Loucy (cell line): ENCODE measurements at regions not wholly inside any gene's neighbourhood (a gene's known extent, or its start where the extent isn't known, plus 50 kb on each side); places are given as distances from the start of the nearest gene placed in this dataset.

ENCODE experiments used
- H2AFZ ChIP-seq: fragments of 200-600 bp; sonication (generic); 2 replicates; pipeline ENCODE4 v1.6.0; 2016; ENCODE audit warnings: antibody characterized with exemption, mild to moderate bottlenecking, low read length, moderate library complexity
- H3F3A ChIP-seq: fragments of 200-600 bp; 2 replicates; pipeline ENCODE4 v1.6.0; 2016; ENCODE audit warnings: antibody characterized with exemption, low read depth, mild to moderate bottlenecking
- H3K27me3 ChIP-seq: fragments of 200-600 bp; sonication (generic); 2 replicates; pipeline ENCODE4 v1.6.1; 2014; ENCODE audit warnings: low read length, mild to moderate bottlenecking; ENCODE audit not compliant: insufficient read depth, poor library complexity, severe bottlenecking
- H3K36me3 ChIP-seq: fragments of 200-600 bp; sonication (generic); 2 replicates; pipeline ENCODE4 v1.6.1; 2016; ENCODE audit warnings: low read length; ENCODE audit not compliant: insufficient read depth
- H3K4me1 ChIP-seq: fragments of 200-600 bp; sonication (generic); 2 replicates; pipeline ENCODE4 v1.5.1; 2014; ENCODE audit warnings: low read length, mild to moderate bottlenecking; ENCODE audit not compliant: insufficient read depth, poor library complexity, severe bottlenecking
- H3K4me2 ChIP-seq: fragments of 200-600 bp; sonication (generic); 2 replicates; pipeline ENCODE4 v1.6.0; 2014; ENCODE audit warnings: antibody characterized with exemption, low read length, low read depth, mild to moderate bottlenecking; ENCODE audit not compliant: poor library complexity, severe bottlenecking
- H3K4me3 ChIP-seq: fragments of 200-600 bp; sonication (generic); 2 replicates; pipeline ENCODE4 v1.5.1; 2014; ENCODE audit warnings: low read length, mild to moderate bottlenecking, mixed read lengths; ENCODE audit not compliant: poor library complexity, severe bottlenecking
- H3K79me2 ChIP-seq: fragments of 200-600 bp; sonication (generic); 2 replicates; pipeline ENCODE4 v1.6.1; 2014; ENCODE audit warnings: low read length; ENCODE audit not compliant: insufficient read depth
- H3K9ac ChIP-seq: fragments of 200-600 bp; sonication (generic); 2 replicates; pipeline ENCODE4 v1.6.0; 2014; ENCODE audit warnings: mild to moderate bottlenecking, low read depth, low read length, moderate library complexity; ENCODE audit not compliant: poor library complexity, severe bottlenecking
- H3K9me2 ChIP-seq: fragments of 200-600 bp; sonication (generic); replicated peaks from 2 replicates; pipeline ENCODE4 v1.6.1; 2016; ENCODE audit warnings: low read depth, low read length, mixed read lengths
- H3K9me3 ChIP-seq: fragments of 200-600 bp; sonication (generic); 2 replicates; pipeline ENCODE4 v1.6.1; 2014; ENCODE audit warnings: mild to moderate bottlenecking, antibody characterized with exemption, low read length, low read depth; ENCODE audit not compliant: insufficient read depth
- H4K20me1 ChIP-seq: fragments of 200-600 bp; sonication (generic); 2 replicates; pipeline ENCODE4 v1.6.0; 2014; ENCODE audit warnings: antibody characterized with exemption, low read length, mild to moderate bottlenecking; ENCODE audit not compliant: insufficient read depth, poor library complexity, severe bottlenecking
- CTCF ChIP-seq: fragments of 200-600 bp; sonication (generic); conservative IDR thresholded peaks from 2 replicates; pipeline ENCODE4 v1.5.1; 2014; ENCODE audit warnings: mild to moderate bottlenecking, antibody characterized with exemption, low read length
- EZH2phosphoT487 ChIP-seq: fragments of 200-600 bp; IDR thresholded peaks from 2 replicates; pipeline ENCODE4 v1.6.1; 2018; ENCODE audit warnings: antibody characterized with exemption, mild to moderate bottlenecking, moderate library complexity, borderline replicate concordance

GRCh38 chr16:7216719-7217118 lies 115.9 kb upstream of the RBFOX1 start:
- Histone ChIP-seq H3K36me3 (no peaks in the 10 kb centered on the region), H3K9me3 (no peaks in the 10 kb centered on the region), H2AFZ (no peak overlapping the region), H3K4me1 (no peaks in the 10 kb centered on the region), H3K4me2 (no peak overlapping the region), H3K9me2 (no peaks in the 10 kb centered on the region), H3K27me3 (no peaks in the 10 kb centered on the region), H3K9ac (no peak overlapping the region), H4K20me1 (no peaks in the 10 kb centered on the region), H3K4me3 (no peak overlapping the region), H3K79me2 (no peaks in the 10 kb centered on the region), H3F3A (no peaks in the 10 kb centered on the region)
- TF ChIP-seq EZH2phosphoT487: no peak
- no peak for TF ChIP-seq CTCF

GRCh38 chr16:7211781-7212180 lies 120.9 kb upstream of the RBFOX1 start:
- no peaks in the 10 kb centered on the region for H3K9me3 ChIP-seq
- H3K9me2 ChIP-seq: no peaks in the 10 kb centered on the region
- no peak overlapping the region for H3K4me2 ChIP-seq
- H3K27me3 ChIP-seq: no peaks in the 10 kb centered on the region
- no peaks in the 10 kb centered on the region for H3K79me2 ChIP-seq
- no peak overlapping the region for H3K9ac ChIP-seq
- H4K20me1 ChIP-seq: no peaks in the 10 kb centered on the region
- no peaks in the 10 kb centered on the region for H3K4me1 ChIP-seq
- no peak overlapping the region for H2AFZ ChIP-seq
- no peaks in the 10 kb centered on the region for H3F3A ChIP-seq
- H3K36me3 ChIP-seq: no peaks in the 10 kb centered on the region
- TF ChIP-seq EZH2phosphoT487 (no peak), CTCF (no peak)
- no peak overlapping the region for H3K4me3 ChIP-seq

- Histone ChIP-seq H3K9me3 (no peaks in the 10 kb centered on the region), H3K36me3 (no peaks in the 10 kb centered on the region), H3K4me2 (no peak overlapping the region), H3K4me3 (no peak overlapping the region), H2AFZ (no peak overlapping the region), H3K9ac (no peak overlapping the region), H3K27me3 (no peaks in the 10 kb centered on the region), H4K20me1 (no peaks in the 10 kb centered on the region), H3K79me2 (no peaks in the 10 kb centered on the region), H3F3A (no peaks in the 10 kb centered on the region), H3K9me2 (no peaks in the 10 kb centered on the region), H3K4me1 (no peaks in the 10 kb centered on the region)
- TF ChIP-seq CTCF (no peak), EZH2phosphoT487 (no peak)
Observed at GRCh38 chr16:7209598-7209997, 123.0 kb upstream of the RBFOX1 start.
